ENCODE measurements at regions not wholly inside any gene's neighbourhood (a gene's known extent, or its start where the extent isn't known, plus 50 kb on each side); places are given as distances from the start of the nearest gene placed in this dataset.

DNA sequence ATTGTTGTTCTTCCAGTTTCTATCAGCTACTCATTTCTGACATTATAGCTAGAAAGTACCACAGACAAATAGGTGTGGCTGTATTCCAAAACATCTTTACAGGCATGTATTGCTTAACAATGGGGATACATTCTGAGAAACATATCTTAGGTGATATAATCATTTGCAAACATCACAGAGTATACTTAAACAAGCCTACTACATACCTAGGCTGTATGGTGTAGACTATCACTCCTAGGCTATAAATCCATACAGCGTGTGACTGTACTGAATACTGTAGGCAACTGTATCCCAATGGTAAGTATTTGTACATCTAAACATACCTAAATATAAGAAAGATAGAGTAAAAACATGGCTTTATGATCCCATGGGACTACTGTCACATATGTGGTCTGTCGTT, 231.8 kb downstream of the ETS1 start:
- no peaks in the 10 kb centered on the region for H3K27me3 ChIP-seq
- intact Hi-C loops (cut with DNase I): no loop called here
- 93% methylated on average over 2 of the region's 2 CpGs for WGBS

GRCh38 chr11:128354476-128354875, 232.9 kb downstream of the ETS1 start:
- 72% methylated on average over 2 of the region's 2 CpGs for WGBS
- Histone ChIP-seq H3K4me1 (peaks cover 6 to 18% (median 11%) of the 10 kb centered on the region in 4 donors), H3K9me3 (no peaks in the 10 kb centered on the region), H3K36me3 (no peaks in the 10 kb centered on the region), H3K4me3 (no peak overlapping the region), H3K27me3 (no peaks in the 10 kb centered on the region), H3K27ac (replicated peaks in 1 of 4) (no peak overlapping the region)
- intact Hi-C loops (cut with DNase I): no loop called here
- TF ChIP-seq, protein P1, sequence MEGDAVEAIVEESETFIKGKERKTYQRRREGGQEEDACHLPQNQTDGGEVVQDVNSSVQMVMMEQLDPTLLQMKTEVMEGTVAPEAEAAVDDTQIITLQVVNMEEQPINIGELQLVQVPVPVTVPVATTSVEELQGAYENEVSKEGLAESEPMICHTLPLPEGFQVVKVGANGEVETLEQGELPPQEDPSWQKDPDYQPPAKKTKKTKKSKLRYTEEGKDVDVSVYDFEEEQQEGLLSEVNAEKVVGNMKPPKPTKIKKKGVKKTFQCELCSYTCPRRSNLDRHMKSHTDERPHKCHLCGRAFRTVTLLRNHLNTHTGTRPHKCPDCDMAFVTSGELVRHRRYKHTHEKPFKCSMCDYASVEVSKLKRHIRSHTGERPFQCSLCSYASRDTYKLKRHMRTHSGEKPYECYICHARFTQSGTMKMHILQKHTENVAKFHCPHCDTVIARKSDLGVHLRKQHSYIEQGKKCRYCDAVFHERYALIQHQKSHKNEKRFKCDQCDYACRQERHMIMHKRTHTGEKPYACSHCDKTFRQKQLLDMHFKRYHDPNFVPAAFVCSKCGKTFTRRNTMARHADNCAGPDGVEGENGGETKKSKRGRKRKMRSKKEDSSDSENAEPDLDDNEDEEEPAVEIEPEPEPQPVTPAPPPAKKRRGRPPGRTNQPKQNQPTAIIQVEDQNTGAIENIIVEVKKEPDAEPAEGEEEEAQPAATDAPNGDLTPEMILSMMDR (IDR thresholded peaks at IDR 0.05): no peak
- no peak for TF ChIP-seq EP300 (IDR thresholded peaks at IDR 0.05)
- TF ChIP-seq POLR2A (IDR thresholded peaks at IDR 0.05; ENCODE audit: low read depth): no peak
- no peak for TF ChIP-seq POLR2AphosphoS5 (IDR thresholded peaks at IDR 0.05)
- no peak for DNase-seq (ENCODE audit: extremely low spot score)

More for the DNA sequence above, 231.8 kb downstream of the ETS1 start:
- H3K4me1 ChIP-seq: peaks cover 6 to 27% (median 20%) of the 10 kb centered on the region in 4 donors
- no peaks in the 10 kb centered on the region for H3K36me3 ChIP-seq
- TF ChIP-seq, protein P1 (IDR thresholded peaks at IDR 0.05): no peak
- TF ChIP-seq POLR2A (IDR thresholded peaks at IDR 0.05; ENCODE audit: low read depth) (no peak), POLR2AphosphoS5 (IDR thresholded peaks at IDR 0.05) (no peak), EP300 (IDR thresholded peaks at IDR 0.05) (no peak)
- H3K27ac ChIP-seq (replicated peaks in 1 of 4): no peak overlapping the region
- no peaks in the 10 kb centered on the region for H3K9me3 ChIP-seq
- no peak for DNase-seq (ENCODE audit: extremely low spot score)
- no peak overlapping the region for H3K4me3 ChIP-seq

GRCh38 chr11:128351168-128351567, 236.2 kb downstream of the ETS1 start:
- Histone ChIP-seq H3K4me3 (no peak overlapping the region), H3K27me3 (no peaks in the 10 kb centered on the region), H3K9me3 (no peaks in the 10 kb centered on the region), H3K36me3 (no peaks in the 10 kb centered on the region), H3K27ac (replicated peaks in 1 of 4) (no peak overlapping the region), H3K4me1 (no peaks in the 10 kb centered on the region)
- DNase-seq (ENCODE audit: extremely low spot score): no peak
- intact Hi-C loops (cut with DNase I): no loop called here
- WGBS: 88% methylated on average over 5 of the region's 6 CpGs
- no peak for TF ChIP-seq POLR2AphosphoS5 (IDR thresholded peaks at IDR 0.05)
- TF ChIP-seq, protein P1 (IDR thresholded peaks at IDR 0.05): no peak
- TF ChIP-seq EP300 (IDR thresholded peaks at IDR 0.05): no peak
- no peak for TF ChIP-seq POLR2A (IDR thresholded peaks at IDR 0.05; ENCODE audit: low read depth)

- intact Hi-C loops (cut with DNase I): no loop called here
- TF ChIP-seq POLR2AphosphoS5 (IDR thresholded peaks at IDR 0.05) (no peak), POLR2A (IDR thresholded peaks at IDR 0.05; ENCODE audit: low read depth) (no peak), EP300 (IDR thresholded peaks at IDR 0.05) (no peak)
- TF ChIP-seq, protein P1 (IDR thresholded peaks at IDR 0.05): no peak
- no peaks in the 10 kb centered on the region for H3K9me3 ChIP-seq
- H3K36me3 ChIP-seq: no peaks in the 10 kb centered on the region
- no peak overlapping the region for H3K4me3 ChIP-seq
- H3K27me3 ChIP-seq: no peaks in the 10 kb centered on the region
- WGBS: 66% methylated on average over 6 of the region's 6 CpGs
- no peak for DNase-seq (ENCODE audit: extremely low spot score)
- H3K27ac ChIP-seq (replicated peaks in 1 of 4): no peak overlapping the region
- no peaks in the 10 kb centered on the region for H3K4me1 ChIP-seq
These were observed 237.6 kb downstream of the ETS1 start for GRCh38 chr11:128349650-128350299.

GRCh38 chr11:128346804-128347203, 240.6 kb downstream of the ETS1 start:
- Histone ChIP-seq H3K4me1 (peaks cover 8 to 17% (median 14%) of the 10 kb centered on the region in 4 donors), H3K9me3 (no peaks in the 10 kb centered on the region), H3K27ac (replicated peaks in 1 of 4) (no peak overlapping the region), H3K4me3 (no peak overlapping the region), H3K36me3 (no peaks in the 10 kb centered on the region), H3K27me3 (no peaks in the 10 kb centered on the region)
- DNase-seq (ENCODE audit: extremely low spot score): no peak
- 59% methylated on average over 3 of the region's 3 CpGs for WGBS
- intact Hi-C loops (cut with DNase I): no loop called here
- TF ChIP-seq, protein P1 (IDR thresholded peaks at IDR 0.05): no peak
- TF ChIP-seq POLR2A (IDR thresholded peaks at IDR 0.05; ENCODE audit: low read depth): no peak
- no peak for TF ChIP-seq POLR2AphosphoS5 (IDR thresholded peaks at IDR 0.05)
- no peak for TF ChIP-seq EP300 (IDR thresholded peaks at IDR 0.05)
